Stimulated activated naive CD8-positive, alpha-beta T cell treated with anti-CD3 and anti-CD28 coated beads, Interleukin-15, amount 100 ng/mL, for 72 hours (primary cell): ENCODE measurements at regions not wholly inside any gene's neighbourhood (a gene's known extent, or its start where the extent isn't known, plus 50 kb on each side); places are given as distances from the start of the nearest gene placed in this dataset.

ENCODE experiments used
- ATAC-seq: fragments of 150-1000 bp; cut with Tn5 transposase; 2 replicates; pipeline ENCODE4 v1.10.0; 2021; ENCODE audit warnings: mild to moderate bottlenecking, moderate library complexity
- DNase-seq, 2 donors: peaks; one replicate each; pipeline ENCODE4 v3.0.0; 2021 to 2022
- H3K27ac Mint-ChIP-seq, 2 donors: one replicate each; pipeline ENCODE4 v1.8.0; 2022; ENCODE audit warnings: mild to moderate bottlenecking in 2 of 2, mixed read lengths in 2 of 2, moderate library complexity in 2 of 2
- H3K27me3 Mint-ChIP-seq: one replicate; pipeline ENCODE4 v1.8.0; 2022; ENCODE audit warnings: mixed read lengths
- H3K4me1 Mint-ChIP-seq: one replicate; pipeline ENCODE4 v1.8.0; 2022; ENCODE audit warnings: mild to moderate bottlenecking, mixed read lengths
- H3K4me3 Mint-ChIP-seq, 2 donors: one replicate each; pipeline ENCODE4 v1.8.0; 2022; ENCODE audit warnings: mild to moderate bottlenecking in 2 of 2, mixed read lengths in 2 of 2, moderate library complexity in 1 of 2
- H3K9me3 Mint-ChIP-seq, 2 donors: one replicate each; pipeline ENCODE4 v1.8.0; 2022; ENCODE audit warnings: mixed read lengths in 2 of 2

DNA sequence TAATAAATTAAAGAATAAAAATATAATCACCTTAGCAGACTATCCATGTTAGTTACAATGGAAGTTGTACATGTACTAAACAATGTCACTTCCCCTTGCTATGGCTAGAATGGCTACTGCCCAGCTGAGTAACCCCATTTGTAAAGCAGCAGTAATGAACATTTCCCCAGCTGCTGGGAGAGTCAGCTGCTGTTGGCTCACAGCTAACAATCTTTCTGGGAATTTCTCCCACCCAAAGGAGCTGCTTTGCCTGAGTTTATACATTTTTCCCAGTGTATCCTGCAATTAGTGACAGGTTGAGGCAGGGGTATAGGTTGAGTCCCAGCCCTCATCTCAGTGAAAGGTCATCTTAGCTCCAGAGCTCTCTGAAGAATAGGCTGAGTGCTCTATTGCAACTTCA is 665.6 kb upstream of the KLHL29 start:
- Mint-ChIP-seq H3K4me1 (no peaks in the 10 kb centered on the region), H3K27ac (no peak overlapping the region), H3K27me3 (no peaks in the 10 kb centered on the region), H3K4me3 (no peak overlapping the region), H3K9me3 (peaks cover 18 to 20% of the 10 kb centered on the region in 2 donors)
- DNase-seq = no peak
- ATAC-seq = no peak

DNA sequence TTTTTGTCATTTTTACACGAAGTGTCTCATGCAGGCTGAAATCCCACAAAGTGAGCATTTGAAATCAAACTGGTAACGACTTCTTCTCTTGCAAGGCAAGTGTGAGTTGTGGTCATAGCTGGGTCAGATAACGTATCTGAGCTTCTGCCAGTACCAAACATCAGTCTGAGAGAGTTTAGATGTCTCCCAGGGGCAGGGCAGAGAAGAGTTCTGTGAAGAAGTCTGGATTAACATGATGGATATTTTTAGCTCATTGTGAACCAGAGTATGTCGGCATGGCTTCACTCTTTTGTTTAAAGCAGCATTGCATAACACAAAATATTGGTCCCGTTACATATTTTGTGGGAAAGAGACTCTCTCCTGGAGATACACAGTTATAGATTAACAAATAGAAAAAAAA is 655.5 kb upstream of the KLHL29 start:
- ATAC-seq = no peak
- DNase-seq = no peak
- Mint-ChIP-seq H3K4me1 (no peaks in the 10 kb centered on the region), H3K27me3 (no peaks in the 10 kb centered on the region), H3K27ac (no peak overlapping the region), H3K9me3 (peaks cover 5 to 17% of the 10 kb centered on the region in 2 donors), H3K4me3 (no peak overlapping the region)

DNA sequence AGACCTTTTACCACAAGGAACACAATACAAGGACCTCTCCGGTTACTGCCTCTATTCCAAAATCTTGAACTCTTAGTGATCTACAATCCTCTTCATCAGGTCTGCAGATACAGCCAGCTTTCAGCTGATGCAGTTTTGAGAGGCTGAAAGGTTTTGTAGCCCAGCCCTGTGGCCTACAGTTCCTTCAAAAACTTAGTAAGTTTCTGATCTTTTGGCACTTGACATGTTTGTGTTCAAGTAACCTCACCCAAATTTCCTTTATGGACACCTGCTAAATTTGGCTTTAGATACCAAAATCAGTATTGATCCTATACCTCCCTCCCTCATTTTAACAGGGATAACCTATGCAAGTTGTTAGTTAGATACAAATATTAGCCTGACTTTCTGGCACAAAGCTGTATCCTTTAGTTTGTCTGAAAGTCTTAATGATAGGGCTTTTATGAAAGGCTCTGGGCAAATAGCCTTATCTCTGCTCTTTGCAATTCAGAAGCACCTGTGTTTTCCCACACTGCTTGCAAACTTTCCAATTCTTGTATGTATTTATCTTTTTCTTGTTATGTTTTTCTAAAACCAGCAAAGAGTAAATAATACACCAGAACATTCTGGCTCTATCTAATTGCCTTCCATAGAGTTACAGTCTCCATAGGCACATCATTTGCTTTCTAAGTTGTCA is 650.5 kb upstream of the KLHL29 start:
- DNase-seq (no peak), ATAC-seq (no peak)
- Mint-ChIP-seq H3K27ac (no peak overlapping the region), H3K4me1 (no peaks in the 10 kb centered on the region), H3K9me3 (peaks cover 6 to 17% of the 10 kb centered on the region in 2 donors), H3K4me3 (no peak overlapping the region), H3K27me3 (no peaks in the 10 kb centered on the region)

DNA sequence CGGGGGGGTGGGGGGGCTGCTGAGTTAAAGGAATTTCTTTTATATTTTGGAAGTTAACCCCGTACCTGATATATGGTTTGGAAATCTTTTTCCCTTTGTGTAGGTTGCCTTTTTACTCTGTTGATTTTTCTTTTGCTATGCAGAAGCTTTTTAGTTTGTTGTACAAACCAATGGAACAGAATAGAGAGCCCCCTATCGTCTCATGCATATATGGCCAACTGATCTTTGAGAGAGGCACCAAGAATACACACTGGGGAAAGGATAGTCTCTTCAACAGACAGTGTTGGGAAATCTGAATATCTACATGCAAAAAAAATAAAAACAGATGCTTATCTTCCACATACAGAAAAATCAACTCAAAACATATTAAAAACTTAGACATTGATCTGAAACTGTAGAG is 647.8 kb upstream of the KLHL29 start:
- Mint-ChIP-seq H3K4me1 (no peaks in the 10 kb centered on the region), H3K27me3 (no peaks in the 10 kb centered on the region), H3K27ac (no peak overlapping the region), H3K9me3 (peaks cover 5 to 6% of the 10 kb centered on the region in 2 donors), H3K4me3 (no peak overlapping the region)
- DNase-seq (no peak), ATAC-seq (no peak)

DNA sequence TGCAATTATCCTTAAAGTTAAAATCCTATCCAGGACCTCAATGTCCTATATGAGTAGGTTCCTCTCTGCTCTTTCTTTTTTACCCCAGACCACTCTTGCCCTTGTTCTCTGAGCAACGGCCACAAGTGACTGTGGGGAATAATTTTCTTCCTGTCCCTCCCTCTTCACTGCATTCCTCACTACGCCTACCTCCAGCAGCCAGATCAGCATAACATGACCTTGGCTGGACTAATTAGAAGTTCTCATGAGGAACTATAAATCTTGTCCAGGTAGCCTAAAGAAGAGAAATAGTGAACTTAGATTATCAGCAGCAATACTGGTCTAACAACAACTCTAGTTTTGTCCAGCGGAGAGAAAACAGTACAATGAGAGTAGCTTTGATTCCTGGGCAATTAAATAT is 643.8 kb upstream of the KLHL29 start:
- peaks cover 0 to 18% of the 10 kb centered on the region in 2 donors for H3K9me3 Mint-ChIP-seq
- H3K27ac Mint-ChIP-seq = no peak overlapping the region
- no peaks in the 10 kb centered on the region for H3K4me1 Mint-ChIP-seq
- no peak for ATAC-seq
- H3K27me3 Mint-ChIP-seq = no peaks in the 10 kb centered on the region
- no peak for DNase-seq
- H3K4me3 Mint-ChIP-seq = no peak overlapping the region

DNA sequence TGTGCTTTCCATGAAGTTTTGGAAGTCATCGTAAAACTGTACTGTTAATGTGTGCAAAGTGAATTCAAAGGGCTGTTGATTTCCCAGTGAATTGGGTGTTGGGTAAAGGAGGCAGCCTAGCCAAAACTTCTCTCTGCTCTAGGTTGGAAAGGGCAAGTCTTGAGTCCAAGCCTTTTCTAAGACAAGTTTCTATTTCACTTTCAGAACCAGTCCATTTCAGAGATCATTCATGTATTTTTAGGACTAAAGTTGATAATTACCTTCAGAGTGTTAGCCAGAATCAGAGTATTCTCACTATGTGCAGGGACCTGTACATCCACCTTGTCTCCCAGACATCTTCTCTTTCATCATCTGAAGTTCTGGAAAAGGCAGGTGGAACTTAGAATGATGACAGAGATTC is 636.1 kb upstream of the KLHL29 start:
- no peaks in the 10 kb centered on the region for H3K4me1 Mint-ChIP-seq
- H3K9me3 Mint-ChIP-seq = peaks cover 0 to 10% of the 10 kb centered on the region in 2 donors
- H3K4me3 Mint-ChIP-seq = no peak overlapping the region
- H3K27me3 Mint-ChIP-seq = no peaks in the 10 kb centered on the region
- H3K27ac Mint-ChIP-seq = no peak overlapping the region
- ATAC-seq (no peak), DNase-seq (no peak)

DNA sequence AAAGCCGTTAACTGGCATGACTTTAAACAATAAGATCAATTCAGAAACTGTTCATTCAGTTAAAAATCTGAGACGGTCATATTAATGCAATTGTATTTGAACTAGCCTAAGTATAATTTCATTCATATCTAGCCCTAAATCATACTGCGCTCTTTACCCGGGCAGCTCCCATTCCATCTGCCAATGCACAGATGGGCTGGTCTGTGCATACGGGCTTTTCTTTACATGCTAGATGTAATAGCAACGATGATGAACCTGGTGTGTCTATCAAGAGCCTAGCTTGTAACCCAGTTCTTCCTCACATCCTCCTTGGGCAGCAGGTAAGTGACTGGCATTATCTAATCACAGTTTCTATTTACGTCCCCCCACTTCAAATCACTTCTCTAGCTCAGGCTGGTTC is 631.5 kb upstream of the KLHL29 start:
- no peak for ATAC-seq
- H3K27me3 Mint-ChIP-seq = no peaks in the 10 kb centered on the region
- H3K9me3 Mint-ChIP-seq = peaks cover 8 to 17% of the 10 kb centered on the region in 2 donors

DNA sequence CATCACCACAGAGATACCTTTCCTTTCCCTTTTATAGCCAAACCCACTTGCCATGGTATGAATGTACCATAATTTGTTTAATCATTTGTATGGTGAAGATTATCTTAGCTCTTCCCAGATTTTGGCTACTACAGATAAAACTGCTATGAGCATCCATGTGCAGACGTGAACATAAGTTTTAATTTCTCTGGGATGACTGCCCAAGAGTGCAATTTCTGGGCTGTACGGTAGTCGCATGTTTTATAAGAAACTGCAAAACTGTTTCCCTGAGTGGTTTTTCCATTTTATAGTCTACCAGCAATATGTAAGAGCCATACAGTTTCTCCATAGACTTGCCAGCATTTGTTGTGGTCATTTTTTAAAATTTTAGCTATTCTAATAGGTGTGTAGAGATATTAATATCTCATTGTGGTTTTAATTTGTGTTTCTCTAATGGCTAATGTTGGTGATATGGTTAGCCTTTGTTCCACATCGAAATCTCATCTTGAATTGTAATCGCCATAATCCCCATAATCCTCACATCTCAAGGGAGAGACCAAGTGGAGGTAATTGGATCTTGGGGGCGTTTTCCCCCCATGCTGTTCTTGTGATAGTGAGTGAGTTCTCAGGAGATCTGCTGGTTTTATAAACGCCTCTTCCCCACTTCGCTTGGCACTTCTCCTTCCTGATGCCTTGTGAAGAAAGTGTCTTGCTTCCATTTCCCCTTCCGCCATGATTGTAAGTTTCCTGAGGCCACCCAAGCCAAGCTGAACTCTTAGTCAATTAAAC is 628.5 kb upstream of the KLHL29 start:
- Mint-ChIP-seq H3K4me1 (no peaks in the 10 kb centered on the region), H3K9me3 (peaks cover 8 to 12% of the 10 kb centered on the region in 2 donors), H3K27me3 (no peaks in the 10 kb centered on the region), H3K27ac (no peak overlapping the region), H3K4me3 (no peak overlapping the region)
- ATAC-seq (no peak), DNase-seq (no peak)

More for the DNA sequence above, 631.5 kb upstream of the KLHL29 start:
- no peaks in the 10 kb centered on the region for H3K4me1 Mint-ChIP-seq
- H3K27ac Mint-ChIP-seq = no peak overlapping the region
- DNase-seq = no peak
- H3K4me3 Mint-ChIP-seq = no peak overlapping the region

DNA sequence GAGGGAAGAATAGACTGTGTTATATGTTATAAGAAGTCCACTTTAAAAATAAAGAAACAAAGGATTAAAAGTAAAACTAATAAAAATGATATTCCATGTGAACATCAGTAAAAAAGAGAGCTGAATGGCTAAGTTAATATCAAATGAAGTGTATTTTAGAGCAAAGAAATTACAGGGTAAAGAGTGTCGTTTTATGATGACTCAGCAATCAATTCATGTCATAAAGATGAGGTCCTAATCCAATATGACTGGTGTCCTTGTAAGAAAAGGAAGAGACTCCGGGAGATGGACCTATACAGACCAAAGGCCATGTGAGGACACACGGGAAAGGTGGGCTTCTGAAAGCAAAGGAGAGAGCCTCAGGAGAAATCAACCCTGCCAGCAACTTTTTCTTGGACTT is 615.5 kb upstream of the KLHL29 start:
- Mint-ChIP-seq H3K4me1 (no peaks in the 10 kb centered on the region), H3K9me3 (peaks cover 0 to 8% of the 10 kb centered on the region in 2 donors), H3K27me3 (no peaks in the 10 kb centered on the region), H3K4me3 (no peak overlapping the region), H3K27ac (no peak overlapping the region)
- DNase-seq (no peak), ATAC-seq (no peak)

DNA sequence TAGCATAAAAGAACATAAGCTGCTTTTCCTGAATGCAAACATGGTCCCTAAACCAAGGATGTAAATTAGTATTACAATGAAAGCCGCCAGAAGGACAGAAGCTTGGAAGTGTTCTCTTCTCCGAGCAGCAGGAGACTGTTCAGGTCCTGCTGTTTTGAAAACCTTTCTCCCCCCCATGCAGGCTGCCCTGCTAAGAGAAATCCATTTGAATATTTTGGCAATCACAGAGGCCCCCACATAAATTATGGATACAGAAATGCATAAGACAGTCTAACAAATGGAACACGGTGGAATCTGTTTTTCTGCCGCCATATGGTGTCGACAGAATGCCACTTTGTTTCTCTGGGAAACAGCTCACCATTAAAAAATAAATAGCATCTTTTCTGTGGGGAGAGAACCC is 600.4 kb upstream of the KLHL29 start:
- DNase-seq (no peak), ATAC-seq (no peak)
- H3K4me3 Mint-ChIP-seq = no peak overlapping the region
- no peaks in the 10 kb centered on the region for H3K4me1 Mint-ChIP-seq
- no peaks in the 10 kb centered on the region for H3K9me3 Mint-ChIP-seq
- H3K27me3 Mint-ChIP-seq = no peaks in the 10 kb centered on the region
- no peak overlapping the region for H3K27ac Mint-ChIP-seq

DNA sequence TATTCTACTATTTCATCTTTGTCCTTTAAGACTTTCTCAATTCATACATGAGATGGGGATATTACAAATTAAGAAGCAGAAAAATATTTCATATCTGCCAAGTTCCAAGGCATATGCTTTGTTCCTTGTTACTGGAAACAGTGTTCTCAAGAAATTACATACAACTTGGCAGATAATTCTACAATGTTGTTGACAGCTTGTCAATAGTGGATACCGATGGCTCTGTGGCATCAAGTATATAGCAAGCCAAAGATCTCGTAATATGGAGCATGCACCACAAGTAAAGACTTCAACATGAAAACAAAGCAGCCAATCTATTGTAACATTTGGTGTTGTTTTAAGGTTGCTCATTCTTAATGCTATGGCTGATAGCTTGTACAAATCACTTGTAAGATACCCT is 598.2 kb upstream of the KLHL29 start:
- Mint-ChIP-seq H3K9me3 (no peaks in the 10 kb centered on the region), H3K4me3 (no peak overlapping the region), H3K27ac (peak overlapping the region in 1 of 2 donors; percentile 54), H3K4me1 (no peaks in the 10 kb centered on the region), H3K27me3 (no peaks in the 10 kb centered on the region)
- no peak for ATAC-seq
- no peak for DNase-seq

DNA sequence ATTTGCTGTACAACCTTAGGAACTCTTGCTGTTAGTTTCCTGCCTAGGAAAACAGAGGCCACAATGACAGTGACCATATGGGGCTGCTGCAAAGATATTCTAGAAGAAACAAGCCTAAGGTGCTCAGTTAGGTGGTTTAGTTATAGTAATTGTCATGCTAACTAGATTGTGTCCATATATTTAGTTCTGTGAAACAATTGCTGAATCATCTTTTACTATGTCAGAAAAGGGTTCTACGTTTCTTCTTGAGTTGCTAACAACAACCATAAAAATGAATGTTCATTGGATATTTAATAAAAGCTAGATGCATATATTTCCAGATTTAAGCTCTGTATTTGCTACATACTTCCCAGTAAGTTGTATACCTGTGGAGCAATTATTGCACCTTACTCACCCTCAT is 597.2 kb upstream of the KLHL29 start:
- H3K4me1 Mint-ChIP-seq = no peaks in the 10 kb centered on the region
- DNase-seq (no peak), ATAC-seq (no peak)
- H3K27me3 Mint-ChIP-seq = no peaks in the 10 kb centered on the region
- H3K4me3 Mint-ChIP-seq = no peak overlapping the region
- H3K27ac Mint-ChIP-seq = no peak overlapping the region
- H3K9me3 Mint-ChIP-seq = no peaks in the 10 kb centered on the region

DNA sequence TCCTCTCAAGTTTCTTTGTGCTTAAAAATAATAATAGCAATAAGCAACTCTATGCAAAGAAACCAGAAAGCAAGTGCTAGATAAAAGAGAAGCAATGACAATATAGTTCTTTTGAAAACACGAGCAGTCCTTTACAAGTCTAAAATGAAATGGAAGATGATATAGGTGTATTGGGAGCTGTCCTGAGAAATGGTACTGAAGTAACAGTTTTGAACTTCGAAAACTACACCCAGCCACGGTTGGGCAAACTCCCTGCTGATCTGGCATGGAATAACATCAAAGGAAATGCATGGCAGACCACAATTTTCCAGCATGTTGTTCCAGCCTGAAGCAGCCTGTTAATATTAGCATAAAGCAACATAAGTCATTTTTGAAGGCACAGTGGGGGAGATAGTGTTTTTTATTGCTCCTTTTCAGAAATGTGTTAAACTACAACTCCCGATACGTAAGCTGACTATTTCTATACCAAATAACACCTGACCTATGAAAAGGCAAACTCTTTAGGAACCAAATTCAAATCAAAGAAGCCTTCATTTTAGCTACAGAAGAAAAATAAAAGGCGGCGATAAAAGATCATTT is 596.1 kb upstream of the KLHL29 start:
- Mint-ChIP-seq H3K27me3 (no peaks in the 10 kb centered on the region), H3K27ac (no peak overlapping the region), H3K9me3 (no peaks in the 10 kb centered on the region), H3K4me1 (no peaks in the 10 kb centered on the region), H3K4me3 (no peak overlapping the region)
- DNase-seq (no peak), ATAC-seq (no peak)

DNA sequence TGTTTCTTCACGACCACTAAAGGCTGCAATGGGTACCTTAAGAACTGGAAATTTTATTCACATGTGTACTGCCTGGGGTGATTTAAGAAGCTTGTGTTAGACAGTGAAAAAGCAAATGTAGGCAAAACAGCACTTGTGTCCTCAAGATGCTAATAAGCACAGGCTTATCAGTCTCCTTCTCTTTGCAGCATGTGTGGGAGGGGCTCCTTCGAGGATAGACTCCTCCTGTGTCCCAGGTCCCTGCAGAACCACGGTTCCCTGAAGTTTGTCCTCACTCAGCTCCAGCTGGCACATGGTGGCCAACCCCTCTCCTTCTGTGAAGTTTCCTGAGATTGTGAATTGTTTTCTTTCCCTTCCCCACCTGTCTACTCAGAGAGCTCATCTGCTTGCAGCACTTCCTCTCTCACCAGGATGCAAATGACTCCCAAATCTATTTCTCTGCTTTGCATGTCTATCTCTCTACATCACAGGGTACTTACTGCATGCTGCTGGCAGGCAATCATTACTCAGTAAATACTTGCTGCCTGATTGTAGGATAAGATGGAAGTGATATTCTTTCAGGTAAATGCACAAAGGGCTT is 589.6 kb upstream of the KLHL29 start:
- Mint-ChIP-seq H3K4me1 (no peaks in the 10 kb centered on the region), H3K4me3 (no peak overlapping the region)
- ATAC-seq = no peak

DNA sequence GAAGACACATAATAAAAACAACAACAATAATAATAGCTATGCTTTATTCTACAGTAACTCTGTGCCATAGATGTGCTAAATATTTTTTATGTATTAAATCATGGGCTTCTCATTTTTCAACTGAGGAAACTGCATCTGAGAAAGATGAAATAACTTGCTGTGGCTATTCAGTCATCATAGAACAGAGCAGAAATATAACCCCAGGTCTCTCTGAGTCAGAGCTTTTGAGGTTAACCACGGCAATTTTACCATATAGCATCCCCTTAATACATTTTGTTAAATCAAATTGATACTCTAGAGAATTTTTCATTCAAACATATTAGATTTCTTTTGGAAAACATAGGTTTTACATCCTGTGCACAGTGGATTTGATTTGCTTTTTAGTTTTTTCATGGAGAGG is 586.6 kb upstream of the KLHL29 start:
- no peak overlapping the region for H3K4me3 Mint-ChIP-seq
- H3K9me3 Mint-ChIP-seq = peaks cover 3 to 6% of the 10 kb centered on the region in 2 donors
- no peaks in the 10 kb centered on the region for H3K4me1 Mint-ChIP-seq
- no peak for DNase-seq
- no peak for ATAC-seq
- H3K27ac Mint-ChIP-seq = no peak overlapping the region
- no peaks in the 10 kb centered on the region for H3K27me3 Mint-ChIP-seq

More for the DNA sequence above, 589.6 kb upstream of the KLHL29 start:
- no peak for DNase-seq
- no peaks in the 10 kb centered on the region for H3K27me3 Mint-ChIP-seq
- H3K9me3 Mint-ChIP-seq = peaks cover 0 to 3% of the 10 kb centered on the region in 2 donors
- H3K27ac Mint-ChIP-seq = no peak overlapping the region

DNA sequence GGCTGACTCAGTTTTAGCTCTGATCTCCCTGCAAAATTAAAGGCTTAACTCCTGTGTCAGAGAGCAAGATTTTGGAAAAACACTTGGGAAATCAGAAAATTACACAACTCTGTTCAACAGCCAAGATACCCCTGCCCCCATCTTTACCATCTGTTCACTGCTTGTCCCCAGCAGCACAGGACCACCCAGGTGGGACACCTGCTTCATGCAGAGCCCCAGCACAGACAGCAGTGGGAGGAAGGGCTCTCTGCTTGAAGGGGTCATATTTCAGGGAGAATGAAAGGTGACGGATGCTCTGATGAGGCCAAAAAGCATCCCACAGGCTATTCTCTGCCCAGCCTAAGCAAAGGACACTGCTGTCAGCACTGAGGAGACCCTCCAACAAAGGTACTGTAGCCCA is 584.6 kb upstream of the KLHL29 start:
- H3K27ac Mint-ChIP-seq = no peak overlapping the region
- no peak overlapping the region for H3K4me3 Mint-ChIP-seq
- H3K9me3 Mint-ChIP-seq = peaks cover 15 to 24% of the 10 kb centered on the region in 2 donors
- no peak for ATAC-seq
- DNase-seq = no peak
- no peaks in the 10 kb centered on the region for H3K27me3 Mint-ChIP-seq
- no peaks in the 10 kb centered on the region for H3K4me1 Mint-ChIP-seq
